Choroid plexus epithelial cell (primary cell): ENCODE measurements at regions not wholly inside any gene's neighbourhood (a gene's known extent, or its start where the extent isn't known, plus 50 kb on each side); places are given as distances from the start of the nearest gene placed in this dataset.

Source experiments
- DNase-seq: peaks from one replicate; pipeline ENCODE4 v3.0.0-alpha.2; 2010; ENCODE audit warnings: low read depth
- H3K4me3 ChIP-seq: 2 replicates; pipeline ENCODE4 v1.5.1; 2011; ENCODE audit warnings: low read depth, mild to moderate bottlenecking, control low read depth, low read length, moderate library complexity
- CTCF ChIP-seq: conservative IDR thresholded peaks from 2 replicates; pipeline ENCODE4 v1.5.1; 2011; ENCODE audit warnings: low read depth, mild to moderate bottlenecking, control low read depth, inconsistent platforms, low read length, moderate library complexity

GRCh38 chr1:80645621-80646020, 1155.1 kb upstream of the ADGRL2 start:
- TF ChIP-seq CTCF = no peak
- DNase-seq = no peak
- no peak overlapping the region for H3K4me3 ChIP-seq

- no peak overlapping the region for H3K4me3 ChIP-seq
- no peak for DNase-seq
- TF ChIP-seq CTCF = no peak
Measured at GRCh38 chr1:80640978-80641377, 1159.8 kb upstream of the ADGRL2 start.

- no peak for TF ChIP-seq CTCF
- H3K4me3 ChIP-seq = no peak overlapping the region
- no peak for DNase-seq
Measured at GRCh38 chr1:80639777-80640533, 1160.8 kb upstream of the ADGRL2 start.

GRCh38 chr1:80633947-80634706, 1166.6 kb upstream of the ADGRL2 start:
- no peak overlapping the region for H3K4me3 ChIP-seq
- DNase-seq = no peak
- TF ChIP-seq CTCF = no peak

GRCh38 chr1:80632284-80632683, 1168.5 kb upstream of the ADGRL2 start:
- no peak for DNase-seq
- no peak overlapping the region for H3K4me3 ChIP-seq
- TF ChIP-seq CTCF = no peak

- TF ChIP-seq CTCF = no peak
- DNase-seq = no peak
- H3K4me3 ChIP-seq = no peak overlapping the region
Measured at GRCh38 chr1:80629304-80629837, 1171.4 kb upstream of the ADGRL2 start.
